Brain microvascular endothelial cell (primary cell): ENCODE measurements at regions not wholly inside any gene's neighbourhood (a gene's known extent, or its start where the extent isn't known, plus 50 kb on each side); places are given as distances from the start of the nearest gene placed in this dataset.

ENCODE experiments used
- DNase-seq: peaks from one replicate; pipeline ENCODE4 v3.0.0-alpha.2; 2020
- H3K27ac ChIP-seq: fragments of 250-450 bp; sonication (Bioruptor Pico); 2 replicates; pipeline ENCODE4 v1.5.1; 2020; ENCODE audit warnings: mild to moderate bottlenecking, moderate library complexity
- H3K27me3 ChIP-seq: fragments of 250-450 bp; sonication (Bioruptor Pico); replicated peaks from 2 replicates; pipeline ENCODE4 v1.5.1; 2020; ENCODE audit warnings: mild to moderate bottlenecking
- H3K36me3 ChIP-seq: fragments of 250-450 bp; sonication (Bioruptor Pico); replicated peaks from 2 replicates; pipeline ENCODE4 v1.5.1; 2020; ENCODE audit warnings: mild to moderate bottlenecking
- H3K4me3 ChIP-seq: 2 replicates; pipeline ENCODE4 v1.5.1; 2011; ENCODE audit warnings: low read depth, mild to moderate bottlenecking, control low read depth, low read length, moderate library complexity
- in situ Hi-C: cut with HindIII; loops from 2 replicates; pipeline ENCODE4 v1.10.0; 2017; ENCODE audit warnings: low sequenced_read_pairs, low pct_ligation_motif_present
- TF ChIP-seq, protein P1 (sequence below): IDR thresholded peaks from 2 replicates; pipeline ENCODE4 v1.5.1; 2011; ENCODE audit warnings: low read depth, mild to moderate bottlenecking, moderate library complexity, low read length, control low read depth, inconsistent platforms; ENCODE audit errors: missing control alignments

DNA sequence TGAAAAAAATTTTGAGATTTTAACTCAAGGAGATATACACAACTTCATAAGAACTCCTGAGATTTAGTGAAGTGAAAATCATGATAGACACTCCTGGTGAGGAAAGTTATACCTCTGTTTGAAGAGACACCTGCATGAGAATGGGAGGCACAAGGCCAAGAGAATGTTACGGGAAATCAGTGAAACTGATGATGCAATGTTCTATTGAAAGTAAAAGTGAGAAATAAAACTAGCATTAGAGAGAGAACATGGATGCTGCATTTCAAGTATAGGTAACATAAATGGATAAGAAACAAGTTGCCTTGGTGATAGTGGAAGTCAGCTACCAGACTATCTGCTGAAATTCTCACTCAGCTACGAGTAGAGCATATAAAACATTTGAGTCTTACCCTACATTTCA lies 562.1 kb upstream of the FANCL start:
- Histone ChIP-seq H3K36me3 (no peaks in the 10 kb centered on the region), H3K4me3 (no peak overlapping the region), H3K27ac (no peak overlapping the region), H3K27me3 (no peaks in the 10 kb centered on the region)
- TF ChIP-seq, protein P1, sequence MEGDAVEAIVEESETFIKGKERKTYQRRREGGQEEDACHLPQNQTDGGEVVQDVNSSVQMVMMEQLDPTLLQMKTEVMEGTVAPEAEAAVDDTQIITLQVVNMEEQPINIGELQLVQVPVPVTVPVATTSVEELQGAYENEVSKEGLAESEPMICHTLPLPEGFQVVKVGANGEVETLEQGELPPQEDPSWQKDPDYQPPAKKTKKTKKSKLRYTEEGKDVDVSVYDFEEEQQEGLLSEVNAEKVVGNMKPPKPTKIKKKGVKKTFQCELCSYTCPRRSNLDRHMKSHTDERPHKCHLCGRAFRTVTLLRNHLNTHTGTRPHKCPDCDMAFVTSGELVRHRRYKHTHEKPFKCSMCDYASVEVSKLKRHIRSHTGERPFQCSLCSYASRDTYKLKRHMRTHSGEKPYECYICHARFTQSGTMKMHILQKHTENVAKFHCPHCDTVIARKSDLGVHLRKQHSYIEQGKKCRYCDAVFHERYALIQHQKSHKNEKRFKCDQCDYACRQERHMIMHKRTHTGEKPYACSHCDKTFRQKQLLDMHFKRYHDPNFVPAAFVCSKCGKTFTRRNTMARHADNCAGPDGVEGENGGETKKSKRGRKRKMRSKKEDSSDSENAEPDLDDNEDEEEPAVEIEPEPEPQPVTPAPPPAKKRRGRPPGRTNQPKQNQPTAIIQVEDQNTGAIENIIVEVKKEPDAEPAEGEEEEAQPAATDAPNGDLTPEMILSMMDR, result no peak
- no peak for DNase-seq
- in situ Hi-C loops, result no loop called here

DNA sequence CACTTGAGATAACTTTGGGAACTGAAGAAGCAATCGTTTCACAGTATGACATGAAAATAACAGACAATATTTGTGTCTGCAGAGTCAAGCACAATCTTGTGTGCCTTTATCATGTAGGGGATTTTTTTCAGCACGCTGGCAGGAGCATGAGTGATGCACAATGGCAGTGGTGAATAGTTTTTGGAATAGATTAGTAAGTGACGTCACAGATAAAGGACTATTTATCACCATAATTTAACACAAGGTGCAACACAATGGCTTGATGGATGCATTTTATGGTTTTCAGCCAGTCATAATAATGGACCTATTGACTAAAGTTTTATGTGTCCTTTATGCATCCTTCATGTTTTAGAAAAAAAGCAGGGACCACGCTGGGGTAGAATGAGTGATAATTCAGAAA lies 559.8 kb upstream of the FANCL start:
- TF ChIP-seq, protein P1, result no peak
- no peak for DNase-seq
- Histone ChIP-seq H3K27me3 (no peaks in the 10 kb centered on the region), H3K36me3 (no peaks in the 10 kb centered on the region), H3K27ac (no peak overlapping the region), H3K4me3 (no peak overlapping the region)
- in situ Hi-C loops, result no loop called here

DNA sequence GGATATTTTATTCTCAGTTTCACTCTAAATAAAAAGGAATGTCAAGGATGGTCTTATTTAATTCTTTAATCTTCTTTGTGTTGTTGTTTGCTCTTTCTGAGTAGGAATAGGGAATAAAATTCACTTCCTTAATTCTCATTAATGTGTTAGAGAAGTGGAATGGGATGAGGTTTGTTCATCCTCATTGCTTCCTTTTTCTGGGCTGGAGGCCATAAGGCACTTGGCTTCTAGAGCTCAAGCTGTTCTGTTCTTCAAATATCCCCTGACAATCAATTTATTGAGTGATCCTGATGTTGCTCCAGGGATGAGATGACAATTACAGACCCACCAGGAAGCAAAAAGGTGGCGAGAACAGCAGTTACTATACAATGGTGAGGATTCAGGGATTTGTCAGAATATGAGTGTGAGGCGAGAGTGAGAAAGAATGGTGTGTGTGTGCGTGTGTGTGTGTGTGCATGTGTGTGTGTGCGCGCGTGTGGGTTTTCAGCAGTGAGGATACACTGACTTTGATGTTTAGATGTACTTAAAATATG lies 557.6 kb upstream of the FANCL start:
- no peak overlapping the region for H3K27ac ChIP-seq
- H3K27me3 ChIP-seq, result no peaks in the 10 kb centered on the region
- TF ChIP-seq, protein P1, result no peak
- H3K36me3 ChIP-seq, result no peaks in the 10 kb centered on the region
- H3K4me3 ChIP-seq, result no peak overlapping the region
- in situ Hi-C loops, result no loop called here
- DNase-seq, result no peak

DNA sequence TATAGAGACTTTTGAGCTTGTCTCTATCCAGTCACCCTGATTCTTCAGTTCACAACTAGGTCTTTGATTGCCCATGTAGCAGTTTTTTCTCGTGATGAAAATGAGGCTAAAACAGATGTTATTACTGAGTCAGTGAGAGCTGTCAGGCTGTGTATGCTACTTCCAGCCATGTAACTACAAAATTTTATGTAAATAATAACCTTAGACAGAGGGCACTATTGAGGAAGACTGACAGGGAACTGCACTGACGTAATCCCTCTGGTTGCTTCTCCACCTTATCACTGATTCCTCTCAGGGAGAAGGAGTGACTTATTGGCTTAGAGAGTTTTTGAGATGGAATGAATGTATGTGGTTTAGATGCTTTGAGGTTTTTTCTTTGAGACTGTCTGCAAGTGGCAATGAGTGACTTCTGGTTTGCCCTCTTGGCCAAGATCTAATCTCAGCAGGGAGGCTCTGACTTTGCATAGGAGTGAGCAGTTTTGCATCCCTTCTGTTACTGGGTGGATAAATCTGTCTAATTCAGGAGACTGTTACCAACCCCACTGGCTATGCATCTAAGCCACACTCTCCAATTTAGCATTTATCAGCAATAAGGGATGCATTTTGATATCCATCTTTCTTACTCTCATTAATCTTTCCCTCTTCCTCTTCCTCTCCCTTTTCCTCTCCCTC lies 555.2 kb upstream of the FANCL start:
- Histone ChIP-seq H3K36me3 (no peaks in the 10 kb centered on the region), H3K27me3 (no peaks in the 10 kb centered on the region), H3K27ac (no peak overlapping the region), H3K4me3 (no peak overlapping the region)
- in situ Hi-C loops, result no loop called here
- TF ChIP-seq, protein P1, result no peak
- DNase-seq, result no peak

DNA sequence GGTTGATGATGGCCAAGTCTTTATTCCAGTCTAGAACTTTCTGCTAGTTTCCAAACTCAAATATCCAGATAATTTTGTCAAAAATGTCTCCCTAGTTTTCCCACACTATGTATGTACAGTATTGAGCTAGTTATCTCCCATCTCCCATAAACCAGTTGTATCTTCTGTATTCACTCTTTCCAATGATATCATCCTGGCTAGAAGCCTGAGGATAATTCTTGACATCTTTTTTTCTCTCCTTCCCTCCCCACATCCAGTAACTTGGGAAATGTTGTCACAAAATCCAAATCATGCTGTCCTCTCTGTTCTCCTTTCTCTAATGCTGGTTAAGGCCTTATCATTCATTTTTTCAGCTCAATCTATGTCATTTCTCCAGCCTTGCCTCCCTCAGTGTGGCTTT lies 553.8 kb upstream of the FANCL start:
- TF ChIP-seq, protein P1, result no peak
- Histone ChIP-seq H3K27ac (no peak overlapping the region), H3K27me3 (no peaks in the 10 kb centered on the region), H3K4me3 (no peak overlapping the region), H3K36me3 (no peaks in the 10 kb centered on the region)
- in situ Hi-C loops, result no loop called here
- no peak for DNase-seq

DNA sequence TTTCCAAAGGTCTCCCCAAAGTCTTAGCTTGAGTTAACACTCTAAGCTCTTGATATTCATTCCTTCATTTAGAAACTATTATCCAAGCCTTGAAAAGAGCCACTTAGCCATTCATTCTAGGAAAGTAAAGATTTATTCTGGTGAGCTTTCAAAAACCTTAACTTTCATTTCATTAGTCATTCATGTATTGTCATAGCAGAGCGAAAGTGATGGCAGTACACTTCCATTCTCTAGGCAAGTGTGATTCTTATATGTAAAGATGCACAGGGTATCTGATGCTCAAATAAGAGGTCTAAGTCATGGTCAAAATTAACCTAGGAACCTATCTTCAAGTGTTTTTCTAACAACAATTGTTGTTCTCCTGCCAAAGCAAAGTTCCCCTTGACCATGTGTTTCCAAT lies 553.0 kb upstream of the FANCL start:
- Histone ChIP-seq H3K36me3 (no peaks in the 10 kb centered on the region), H3K27ac (no peak overlapping the region), H3K27me3 (no peaks in the 10 kb centered on the region), H3K4me3 (no peak overlapping the region)
- no peak for DNase-seq
- TF ChIP-seq, protein P1, result no peak
- in situ Hi-C loops, result no loop called here
